GM19099 (cell line): ENCODE measurements at regions not wholly inside any gene's neighbourhood (a gene's known extent, or its start where the extent isn't known, plus 50 kb on each side); places are given as distances from the start of the nearest gene placed in this dataset.

ENCODE experiments used
- POLR2A ChIP-seq: IDR thresholded peaks from 3 replicates; pipeline ENCODE4 v1.6.1; 2011; ENCODE audit warnings: low read depth; ENCODE audit not compliant: insufficient read length; ENCODE audit errors: extremely low read depth

DNA sequence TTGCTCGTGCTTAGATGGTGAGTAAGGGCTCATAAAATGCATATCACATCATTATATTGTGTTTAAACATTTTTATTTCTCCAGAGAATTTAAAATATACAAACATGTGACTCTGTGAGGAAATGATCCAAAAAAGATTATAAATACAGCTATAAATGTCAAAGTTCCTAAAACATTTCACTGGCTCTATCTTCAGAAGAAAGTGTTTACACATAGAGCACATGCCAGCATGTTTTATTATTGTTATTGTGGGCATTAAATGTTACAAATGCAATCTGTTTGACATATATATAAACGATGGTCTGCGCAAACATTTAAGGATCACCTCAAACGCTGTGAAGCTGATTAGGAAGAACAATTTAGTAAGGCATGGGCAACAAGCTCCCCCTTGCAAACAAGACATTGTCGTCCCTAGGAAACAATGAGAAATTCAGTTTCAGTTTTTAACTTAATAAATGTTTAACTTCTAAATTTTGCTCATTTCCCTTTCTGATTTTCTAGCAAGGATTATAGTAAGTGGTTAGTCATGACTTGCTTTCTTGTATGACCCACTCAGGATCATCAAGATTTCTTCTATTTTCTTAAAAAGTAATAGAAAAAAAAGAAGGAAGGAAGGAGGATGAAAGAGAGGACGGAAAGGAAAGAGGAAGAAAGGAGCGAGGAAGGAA is 207.5 kb downstream of the SATB1 start:
- TF ChIP-seq POLR2A: no peak

DNA sequence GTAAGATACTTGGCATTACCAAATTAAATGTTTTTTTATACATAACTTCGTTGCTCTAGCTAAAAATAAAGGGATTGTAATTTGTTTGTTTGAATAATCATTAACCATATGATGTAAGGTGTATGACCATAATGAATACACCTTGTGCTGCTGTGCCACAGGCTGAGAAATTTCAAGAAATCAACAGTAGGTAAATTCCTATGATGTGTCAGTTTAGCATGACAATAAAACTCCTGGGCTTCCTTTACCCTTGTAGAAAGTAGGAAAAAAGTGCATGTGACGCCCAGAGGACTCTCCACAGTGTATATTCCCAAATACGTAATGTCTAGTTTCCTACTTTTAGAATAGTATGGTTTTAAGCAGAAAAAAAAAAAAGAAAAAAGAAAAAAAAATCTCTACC is 208.1 kb downstream of the SATB1 start:
- TF ChIP-seq POLR2A: no peak

DNA sequence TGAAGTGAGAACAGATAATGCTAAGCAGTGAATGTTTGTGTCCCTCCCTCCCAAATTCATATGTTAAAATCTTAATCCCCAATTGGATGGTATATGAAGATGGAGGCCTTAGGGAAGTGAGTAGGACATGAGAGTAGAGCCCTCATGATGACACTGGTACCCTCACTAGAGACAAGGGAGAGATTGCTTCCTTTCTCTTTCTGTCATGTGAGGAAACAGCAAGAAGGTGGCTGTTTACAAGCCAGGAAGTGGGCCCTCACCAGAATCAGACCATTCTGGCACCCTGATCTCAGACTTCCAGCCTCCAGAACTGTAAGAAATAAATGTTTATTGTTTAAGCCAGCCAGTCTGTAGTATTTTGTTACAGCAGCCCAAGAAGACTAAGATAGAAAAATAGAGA is 209.5 kb downstream of the SATB1 start:
- no peak for TF ChIP-seq POLR2A

DNA sequence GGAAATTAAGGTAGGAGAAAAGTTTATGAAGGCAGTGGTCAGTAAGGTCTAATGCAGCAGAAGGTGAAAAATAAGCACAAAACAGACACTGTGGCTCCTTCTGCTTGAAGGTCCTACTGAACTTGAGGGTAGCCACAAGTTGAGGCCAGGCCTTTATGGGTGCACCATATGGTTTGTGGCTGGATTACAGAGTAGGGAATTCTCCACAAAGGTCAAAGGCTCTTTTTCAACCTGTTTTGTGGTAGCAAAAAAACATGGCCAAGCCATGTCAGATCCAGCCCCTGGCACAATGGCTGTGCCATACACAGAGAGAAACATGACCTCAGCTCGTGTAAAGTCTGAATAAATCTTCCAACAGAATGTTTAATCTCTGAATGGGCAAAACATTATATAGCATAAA is 214.0 kb downstream of the SATB1 start:
- TF ChIP-seq POLR2A: no peak

DNA sequence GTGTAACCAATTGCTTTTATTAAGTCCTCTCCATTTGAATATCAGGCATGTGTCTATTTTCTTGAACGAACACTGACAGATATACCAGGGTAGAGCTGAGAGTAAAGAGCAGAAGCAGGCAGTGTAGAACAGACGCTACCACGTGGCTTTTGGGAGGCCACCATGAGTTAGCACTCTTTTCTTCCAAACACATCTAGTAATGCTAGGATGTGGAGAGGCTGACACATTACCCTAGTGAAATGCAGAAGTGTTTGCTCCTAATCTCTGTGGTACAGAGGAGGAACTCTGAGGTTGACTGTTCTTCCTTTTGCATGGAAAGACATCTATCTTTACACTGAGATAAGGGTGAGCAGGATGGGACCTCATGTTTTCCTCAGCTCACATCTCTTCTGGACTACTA is 216.3 kb downstream of the SATB1 start:
- TF ChIP-seq POLR2A: no peak

DNA sequence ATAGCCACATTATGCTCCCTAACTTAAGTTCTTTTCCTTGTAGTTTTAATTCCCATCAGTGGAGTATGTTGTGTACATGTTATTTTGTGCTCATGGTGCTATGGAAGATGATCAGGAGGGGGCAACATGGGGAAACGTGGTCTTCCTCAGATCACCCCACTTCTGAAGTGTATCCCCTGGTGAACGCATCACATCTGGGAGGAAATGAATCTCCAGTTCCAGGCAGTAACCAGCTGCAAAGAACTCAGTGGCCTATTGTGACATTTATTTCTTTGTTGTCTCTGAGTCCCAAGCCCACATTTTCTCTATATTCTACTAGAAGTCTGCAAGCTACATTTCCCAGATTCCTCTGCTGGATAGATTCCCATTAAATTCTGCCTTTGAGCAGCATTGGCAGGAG is 217.0 kb downstream of the SATB1 start:
- no peak for TF ChIP-seq POLR2A

DNA sequence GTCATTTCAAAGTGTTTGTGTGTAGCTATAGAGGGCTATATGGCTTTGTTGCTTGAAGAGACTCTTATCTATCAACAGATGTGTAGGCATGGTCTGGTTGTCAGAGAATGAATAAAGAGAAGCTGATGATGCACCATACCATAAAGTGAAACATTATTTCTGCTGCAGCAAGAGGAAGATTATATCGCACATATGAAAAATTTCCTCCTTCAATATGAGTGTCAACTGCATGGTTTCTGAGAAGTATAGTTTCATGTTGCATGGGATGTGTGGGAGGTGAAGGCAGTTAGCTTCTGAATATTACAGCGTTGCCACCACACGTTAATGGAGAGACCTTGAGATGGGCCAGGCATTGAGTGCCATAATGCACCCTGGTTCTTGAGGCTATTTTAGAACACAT is 217.9 kb downstream of the SATB1 start:
- no peak for TF ChIP-seq POLR2A

DNA sequence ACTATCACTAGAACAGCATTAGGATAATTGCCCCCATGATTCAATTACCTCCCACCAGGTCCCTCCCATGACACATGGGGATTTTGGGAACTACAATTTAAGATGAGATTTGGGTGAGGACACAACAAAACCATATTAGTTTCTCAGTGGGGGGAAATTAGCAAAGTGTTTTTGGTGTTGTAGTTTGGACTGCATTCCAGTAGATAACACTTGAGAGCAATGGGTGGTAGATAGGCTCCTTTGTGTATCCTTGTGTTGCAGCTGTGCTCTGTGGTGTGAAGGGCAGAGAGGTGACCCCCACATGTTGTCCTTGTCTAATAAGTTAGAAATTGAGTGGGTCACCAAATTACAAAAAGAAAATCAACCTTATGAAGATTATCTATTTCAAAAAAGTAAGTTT is 223.8 kb downstream of the SATB1 start:
- TF ChIP-seq POLR2A: no peak

DNA sequence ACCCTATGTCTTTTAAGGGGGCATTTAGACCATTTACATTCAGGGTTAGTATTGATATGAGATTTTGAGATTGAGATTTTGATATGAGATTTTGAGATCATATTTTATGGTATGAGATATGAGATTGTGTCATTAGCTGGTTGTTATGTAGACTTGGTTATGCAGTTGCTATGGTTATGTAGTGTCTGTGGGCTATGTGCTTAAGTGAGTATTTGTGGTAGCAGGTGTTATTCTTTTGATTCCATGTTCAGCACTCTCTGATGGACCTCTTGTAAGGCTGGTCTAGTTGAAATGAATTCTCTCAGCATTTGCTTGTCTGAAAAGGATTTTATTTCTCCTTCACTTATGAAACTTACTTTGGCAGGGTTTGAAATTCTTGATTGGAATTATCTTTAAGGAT is 225.4 kb downstream of the SATB1 start:
- TF ChIP-seq POLR2A: no peak

DNA sequence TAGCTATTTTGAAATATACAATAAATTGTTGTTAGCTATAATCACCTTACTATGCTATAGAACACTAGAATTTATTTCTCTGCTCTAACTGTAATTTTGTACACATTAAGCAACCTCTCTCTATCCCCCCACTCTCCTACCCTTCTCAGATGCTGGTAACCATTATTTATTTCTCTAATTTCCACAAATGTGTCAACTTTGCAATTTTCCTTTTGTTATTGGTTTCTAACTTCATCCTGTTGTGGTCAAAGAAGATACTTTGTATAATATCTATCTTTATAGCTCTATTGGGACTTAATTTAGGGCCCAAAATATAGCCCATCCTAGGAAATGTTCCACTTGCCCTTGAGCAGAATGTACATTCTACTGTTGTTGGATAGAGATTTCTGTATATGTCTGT is 229.3 kb downstream of the SATB1 start:
- TF ChIP-seq POLR2A: no peak

DNA sequence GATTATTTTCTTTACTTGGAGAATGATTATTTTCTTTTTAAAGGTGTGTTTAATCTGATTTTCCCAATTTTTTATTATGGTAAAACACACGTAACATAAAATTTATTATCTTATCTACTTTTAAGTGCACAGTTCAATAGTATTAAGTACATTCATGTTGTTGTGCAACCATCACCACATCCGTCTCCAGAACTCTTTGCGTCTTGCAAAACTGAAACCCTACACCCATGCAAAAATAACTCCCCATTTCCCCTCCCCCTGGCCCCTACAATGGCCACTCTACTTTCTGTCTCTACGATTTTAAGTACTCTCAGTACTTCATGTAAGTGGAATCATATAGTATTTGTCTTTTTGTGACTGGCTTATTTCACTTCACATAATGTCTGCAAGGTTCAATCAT is 230.7 kb downstream of the SATB1 start:
- no peak for TF ChIP-seq POLR2A

DNA sequence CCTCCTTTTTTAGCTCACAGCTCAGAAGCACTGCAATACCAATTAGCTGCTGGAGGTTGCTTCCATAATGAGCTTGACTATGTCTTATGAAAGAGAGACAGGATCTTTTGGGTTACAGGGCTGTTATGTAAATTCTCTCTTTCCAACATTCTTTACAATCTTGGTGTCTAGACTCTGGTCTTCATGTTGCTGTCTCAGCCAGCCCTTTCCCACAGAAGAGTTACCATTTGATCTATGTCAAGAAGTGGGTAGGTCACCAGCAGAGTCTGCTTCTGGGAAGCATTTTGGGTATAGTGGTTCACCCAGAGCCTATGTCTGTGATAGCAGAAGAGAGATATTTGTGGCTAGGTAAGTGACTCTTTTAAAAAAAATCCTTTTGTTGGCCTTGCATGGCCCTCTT is 234.5 kb downstream of the SATB1 start:
- no peak for TF ChIP-seq POLR2A

DNA sequence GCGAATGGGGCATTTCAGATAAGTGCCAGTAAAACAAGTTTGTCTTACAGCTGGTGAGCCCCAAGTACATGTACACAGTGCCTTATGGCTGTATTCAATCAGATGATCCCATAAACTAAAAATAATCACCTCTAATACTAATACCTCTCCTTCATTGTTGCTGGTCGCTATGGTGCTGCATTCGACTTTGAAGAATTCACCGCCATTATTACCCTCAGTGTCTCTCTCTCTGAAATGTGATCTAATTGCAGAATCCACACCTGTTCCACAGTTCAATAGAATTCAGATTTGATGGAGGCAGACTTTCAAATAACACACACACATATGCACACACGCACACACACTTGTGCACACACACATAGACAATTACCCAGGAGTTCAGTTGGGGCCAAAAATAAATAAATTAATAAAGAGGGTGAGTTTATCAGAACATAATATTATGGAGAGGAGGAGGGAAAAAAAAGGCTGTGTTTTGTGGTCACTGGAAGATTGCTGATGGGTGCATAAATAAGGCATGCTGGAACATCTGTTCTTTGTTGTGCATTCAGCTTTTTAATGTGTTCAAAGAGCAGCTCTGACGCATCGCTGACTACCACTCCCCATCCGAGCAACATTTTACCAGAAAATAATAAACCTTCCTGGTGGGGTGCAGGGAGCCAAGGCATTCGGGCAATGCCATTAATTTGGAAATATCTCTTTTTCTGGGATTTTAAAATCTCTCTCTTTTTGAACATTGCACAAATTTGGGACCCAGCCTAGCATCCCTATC is 235.7 kb downstream of the SATB1 start:
- no peak for TF ChIP-seq POLR2A

DNA sequence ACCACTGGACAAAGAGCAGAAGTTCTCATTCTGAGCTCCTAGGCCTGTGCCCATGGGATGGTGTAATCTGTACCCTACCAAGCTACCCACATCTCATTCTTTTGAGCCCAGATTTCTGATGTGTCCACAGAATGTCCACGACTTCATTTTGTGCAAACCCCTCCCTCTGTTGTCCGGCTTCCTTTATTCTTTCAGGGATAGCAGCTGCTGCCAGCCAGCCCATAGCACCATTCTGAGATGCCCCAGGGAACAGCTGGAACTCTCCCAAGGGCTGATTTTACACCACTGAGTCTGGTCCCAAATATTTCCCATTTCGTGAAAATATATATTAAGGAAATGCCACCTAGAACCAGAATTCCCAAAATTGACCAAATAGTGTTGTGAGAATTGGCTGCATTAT is 236.6 kb downstream of the SATB1 start:
- no peak for TF ChIP-seq POLR2A

DNA sequence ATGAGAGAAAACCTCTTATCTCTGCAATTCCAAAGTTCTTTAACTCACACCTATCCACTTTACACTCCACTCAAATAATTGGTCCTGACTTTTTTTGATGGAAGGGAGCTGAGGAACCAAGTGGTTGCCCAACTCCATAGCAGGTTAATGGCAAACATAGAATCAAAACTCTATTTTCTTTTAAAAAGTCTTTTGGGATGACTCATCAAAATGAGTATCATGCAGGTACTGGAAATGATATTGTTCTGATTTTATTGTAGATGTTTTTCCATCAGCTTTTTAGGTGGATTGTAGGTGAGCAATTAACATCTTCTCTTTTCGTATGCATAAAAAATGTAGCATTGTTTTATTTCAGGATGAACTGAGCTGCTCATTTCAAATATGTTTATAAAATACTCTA is 239.5 kb downstream of the SATB1 start:
- no peak for TF ChIP-seq POLR2A

DNA sequence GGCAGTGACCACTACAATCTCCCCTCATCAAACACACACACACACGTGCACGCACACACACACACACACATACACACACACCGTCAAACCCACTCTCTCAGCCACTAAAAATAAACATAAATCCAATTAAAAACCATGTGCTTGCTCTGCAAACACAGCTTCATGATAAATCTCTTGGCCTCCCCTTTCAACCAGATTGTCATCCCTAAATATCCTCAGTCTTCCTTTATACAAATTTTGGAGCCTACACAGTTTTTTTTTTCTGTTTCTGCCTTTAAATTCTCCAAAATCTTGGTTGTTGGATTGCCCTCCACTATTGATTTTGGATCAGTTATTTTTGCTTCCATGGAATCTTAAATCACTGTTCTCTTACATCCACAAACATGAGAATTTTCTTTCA is 245.6 kb downstream of the SATB1 start:
- no peak for TF ChIP-seq POLR2A

DNA sequence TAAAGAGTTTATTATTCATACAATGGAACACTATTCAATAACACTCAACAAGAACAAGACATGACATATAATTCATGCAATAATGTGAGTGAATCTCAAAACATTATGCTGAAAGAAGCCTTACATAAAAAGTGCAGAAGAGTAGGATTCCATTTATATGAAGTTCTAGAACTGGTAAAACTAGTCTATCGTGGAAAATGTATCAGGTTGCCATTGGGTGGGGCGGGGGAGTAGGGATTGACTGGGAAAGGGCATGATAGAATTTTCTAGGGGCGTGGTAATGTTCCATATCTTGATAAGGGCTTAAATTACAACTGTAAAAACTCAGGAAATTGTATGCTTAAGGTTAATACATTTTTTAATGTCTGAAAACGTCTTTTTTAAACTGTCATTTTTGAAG is 247.9 kb downstream of the SATB1 start:
- TF ChIP-seq POLR2A: no peak

DNA sequence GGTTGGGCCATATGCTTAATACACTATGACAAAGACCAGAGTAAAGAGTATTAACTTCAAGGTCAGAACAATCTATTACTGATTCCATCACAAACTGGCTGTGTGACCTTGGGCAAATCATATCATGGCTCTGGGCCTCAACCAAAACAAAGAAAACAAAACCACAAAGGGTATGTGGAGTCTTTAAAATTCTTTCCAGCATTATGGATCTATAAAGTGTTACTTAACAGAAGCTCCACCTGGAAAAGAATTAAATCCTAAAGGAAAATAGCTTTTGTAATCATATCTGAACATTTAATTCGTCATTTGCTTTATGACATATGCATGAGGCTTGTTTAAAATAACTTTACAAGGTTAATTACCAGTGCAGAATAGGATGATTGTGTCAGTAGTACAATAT is 265.5 kb downstream of the SATB1 start:
- no peak for TF ChIP-seq POLR2A
